NCI-H1105 (cell line): ENCODE measurements at regions not wholly inside any gene's neighbourhood (a gene's known extent, or its start where the extent isn't known, plus 50 kb on each side); places are given as distances from the start of the nearest gene placed in this dataset.
"Not testable (repeated sequence)": the region's sequence is repeated elsewhere in the genome, so short reads cannot be mapped to it uniquely, and the experiment has no call there.

Source experiments
- DNase-seq: peaks from one replicate; lab custom pipeline; 2025; lab: John Stamatoyannopoulos, UW

- no peak for DNase-seq
Observed at GRCh38 chr6:48512390-48512789, 401.4 kb upstream of the PTCHD4 start.

GRCh38 chr6:48511378-48511777 is 400.4 kb upstream of the PTCHD4 start:
- no peak for DNase-seq

GRCh38 chr6:48505621-48506020 is 394.6 kb upstream of the PTCHD4 start:
- DNase-seq, result no peak

DNA sequence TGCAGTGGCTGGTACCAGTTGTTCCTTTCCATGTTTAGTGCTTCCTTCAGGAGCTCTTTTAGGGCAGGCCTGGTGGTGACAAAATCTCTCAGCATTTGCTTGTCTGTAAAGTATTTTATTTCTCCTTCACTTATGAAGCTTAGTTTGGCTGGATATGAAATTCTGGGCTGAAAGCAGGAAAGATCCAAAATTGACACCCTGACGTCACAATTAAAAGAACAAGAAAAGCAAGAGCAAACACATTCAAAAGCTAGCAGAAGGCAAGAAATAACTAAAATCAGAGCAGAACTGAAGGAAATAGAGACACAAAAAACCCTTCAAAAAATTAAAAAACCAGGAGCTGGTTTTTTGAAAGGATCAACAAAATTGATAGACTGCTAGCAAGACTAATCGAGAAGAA is 382.4 kb upstream of the PTCHD4 start:
- DNase-seq, result not testable (repeated sequence)

GRCh38 chr6:48490658-48491057 is 379.7 kb upstream of the PTCHD4 start:
- DNase-seq, result no peak

DNA sequence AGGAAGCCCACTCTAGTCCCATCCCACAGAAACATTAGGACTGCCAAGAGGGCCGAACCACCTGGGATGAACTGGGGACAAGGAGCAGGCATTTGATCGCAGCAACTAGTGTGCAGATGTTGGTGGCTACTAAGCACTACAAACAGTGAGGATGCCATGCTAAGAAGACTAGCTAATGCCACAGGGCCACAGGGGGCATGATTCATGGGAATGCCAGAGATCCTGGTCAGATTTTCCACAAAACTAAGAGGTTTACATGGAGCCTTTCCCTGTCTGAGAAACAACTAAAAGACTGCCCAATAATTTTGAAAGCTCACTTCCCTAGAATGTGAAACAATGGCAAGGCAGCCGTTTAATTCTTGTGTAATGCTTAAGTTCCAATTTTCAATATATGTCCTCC is 375.9 kb upstream of the PTCHD4 start:
- no peak for DNase-seq

- no peak for DNase-seq
Observed at GRCh38 chr6:48486373-48486772, 375.4 kb upstream of the PTCHD4 start.

- no peak for DNase-seq
Observed at GRCh38 chr6:48476257-48476656, 365.3 kb upstream of the PTCHD4 start.

DNA sequence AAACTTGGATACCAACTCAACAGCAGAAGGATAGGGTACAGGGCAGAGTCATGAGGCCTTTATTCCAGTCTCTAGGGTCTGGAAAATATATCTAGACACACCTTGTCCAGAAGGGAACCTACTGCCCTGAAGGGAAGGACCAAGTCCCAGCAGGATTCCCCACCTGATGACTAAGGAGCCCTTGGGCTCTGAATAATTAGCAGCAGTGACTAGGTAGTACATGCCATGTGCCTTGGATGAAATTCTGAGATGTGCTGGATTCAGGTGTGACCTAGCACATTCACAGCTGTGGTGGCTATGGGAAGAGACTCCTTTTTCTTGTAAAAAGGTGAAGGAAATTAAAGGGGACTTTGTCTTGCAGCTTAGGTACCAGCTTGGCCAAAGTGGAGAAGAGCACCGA is 364.3 kb upstream of the PTCHD4 start:
- DNase-seq, result no peak

DNA sequence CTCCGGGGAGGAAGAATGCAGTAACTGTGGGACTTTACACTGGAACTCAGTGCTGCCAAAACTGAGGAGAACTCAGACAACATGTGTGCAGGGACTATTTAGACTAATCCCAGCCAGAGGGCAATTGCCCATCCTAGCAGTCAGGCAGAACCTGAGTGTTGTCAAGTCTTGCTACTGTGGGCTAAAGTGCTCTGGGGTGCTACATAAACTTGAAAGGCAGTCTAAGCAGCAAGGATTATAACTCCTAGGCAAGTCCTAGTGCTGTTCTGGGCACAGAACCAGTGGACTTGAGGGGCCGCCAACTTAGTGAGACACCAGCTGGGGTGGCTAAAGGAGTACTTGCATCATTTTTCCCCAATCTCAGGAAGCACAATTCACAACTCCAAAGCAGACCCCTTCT is 363.8 kb upstream of the PTCHD4 start:
- DNase-seq, result no peak

- DNase-seq, result no peak
Observed at GRCh38 chr6:48474136-48474535, 363.1 kb upstream of the PTCHD4 start.

DNA sequence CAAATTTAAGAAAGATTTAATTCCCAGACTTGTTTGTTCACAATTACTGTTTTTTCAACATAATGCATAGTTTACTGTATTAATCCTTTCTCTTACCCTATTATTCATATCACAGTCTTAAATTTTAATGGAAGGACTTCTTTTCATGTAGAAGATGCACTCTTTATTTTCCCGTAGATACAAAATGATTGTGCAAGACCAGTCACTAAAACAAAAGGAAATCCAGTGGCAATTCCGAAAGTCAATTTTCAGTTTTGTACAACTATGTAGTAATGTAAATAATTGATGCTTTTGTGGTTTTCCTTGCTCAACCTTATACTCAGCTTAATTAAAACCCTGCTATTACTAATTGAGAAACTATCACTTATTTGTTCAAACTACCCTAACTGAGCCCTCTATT is 361.5 kb upstream of the PTCHD4 start:
- DNase-seq, result no peak

DNA sequence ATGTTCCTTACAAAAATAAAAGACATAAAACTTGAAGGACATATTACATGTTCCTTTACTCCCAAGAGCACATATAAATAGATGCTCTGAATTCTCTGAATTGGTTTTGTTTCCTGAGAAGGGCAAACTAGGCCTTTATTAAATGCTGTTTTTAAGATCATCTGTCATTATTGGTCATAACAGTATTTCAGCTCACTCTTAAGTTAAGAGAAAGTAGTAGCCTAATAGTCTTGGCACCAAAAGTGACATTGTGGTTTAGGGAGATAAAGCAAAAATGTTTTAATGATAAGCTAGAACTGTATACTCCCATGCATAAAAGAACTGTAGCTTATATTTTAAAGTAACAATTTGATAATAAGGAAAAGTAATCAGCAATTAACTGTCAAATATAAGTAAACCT is 361.1 kb upstream of the PTCHD4 start:
- no peak for DNase-seq

- DNase-seq, result no peak
Observed at GRCh38 chr6:48471326-48471725, 360.3 kb upstream of the PTCHD4 start.

DNA sequence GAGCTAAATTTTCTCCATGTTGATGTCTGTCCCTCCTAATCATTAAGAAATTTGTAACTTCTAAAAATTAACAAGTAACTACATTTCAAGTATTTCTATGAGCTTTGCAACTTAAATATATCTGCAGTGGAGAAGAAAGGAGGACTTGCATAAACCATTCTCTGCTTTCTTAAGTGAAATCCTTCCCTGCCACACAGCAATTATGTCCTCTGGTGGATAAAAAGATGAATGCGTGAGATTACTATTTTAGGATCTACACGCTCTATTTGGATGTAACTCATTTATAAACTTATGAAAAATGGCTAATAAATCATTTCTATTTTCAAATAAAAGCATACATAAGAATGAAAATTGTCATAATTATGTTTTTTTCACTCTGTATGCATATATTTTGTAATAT is 338.0 kb upstream of the PTCHD4 start:
- DNase-seq, result no peak

DNA sequence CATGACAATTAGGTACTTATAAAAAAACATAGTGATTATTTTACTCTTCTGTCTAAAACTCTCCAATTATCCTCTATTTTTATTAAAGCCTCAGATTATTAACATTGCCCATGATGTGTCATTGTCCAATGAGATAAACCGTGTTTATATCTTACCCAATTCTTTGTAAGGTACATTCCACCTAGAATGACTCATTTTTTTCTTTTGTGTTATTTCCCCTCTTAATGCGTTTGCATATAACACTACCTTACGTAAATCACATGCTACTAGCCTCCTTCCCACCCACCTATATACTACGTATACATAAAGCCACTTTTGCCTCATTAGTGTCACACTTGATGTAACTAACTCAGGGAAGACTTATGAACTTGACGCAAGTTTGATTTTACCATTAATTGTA is 336.3 kb upstream of the PTCHD4 start:
- no peak for DNase-seq

DNA sequence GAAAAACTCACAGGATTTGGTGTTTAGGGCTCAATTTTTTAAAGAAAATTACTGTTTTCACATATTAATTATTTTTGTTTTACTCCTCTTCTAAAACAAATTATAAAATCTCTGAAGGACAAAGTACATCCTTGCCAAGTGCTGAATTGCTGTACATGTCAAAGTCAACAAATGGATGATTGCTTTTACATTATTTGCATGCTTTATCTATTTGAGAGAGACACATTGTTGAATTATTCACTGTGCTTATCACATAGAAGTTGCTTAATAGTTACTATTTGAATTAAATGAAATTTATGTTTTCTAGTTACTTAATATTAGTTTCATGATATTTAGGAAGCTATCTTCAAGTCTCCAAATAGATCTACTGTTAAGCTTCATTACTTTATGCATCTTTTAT is 318.6 kb upstream of the PTCHD4 start:
- no peak for DNase-seq

GRCh38 chr6:48429021-48429420 is 318.0 kb upstream of the PTCHD4 start:
- DNase-seq, result peak; percentile 80

DNA sequence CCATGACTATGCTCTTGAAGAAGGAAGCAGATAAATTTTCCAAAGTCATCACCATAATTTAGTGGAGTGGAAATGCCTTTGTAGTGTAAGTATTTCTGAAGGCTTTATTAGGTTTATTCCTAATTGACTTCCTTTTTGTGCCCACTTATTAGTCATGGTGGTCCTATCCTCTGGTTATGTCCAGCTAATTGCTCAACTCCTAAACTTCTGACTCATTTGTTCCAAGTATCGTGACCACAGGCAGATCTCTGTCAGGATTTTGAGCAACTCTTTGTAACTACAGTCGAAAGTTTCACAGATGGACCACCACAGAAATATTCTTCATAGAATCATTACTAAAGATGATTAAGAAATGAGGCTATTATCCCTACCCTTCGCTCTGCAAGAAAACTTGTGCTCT is 315.6 kb upstream of the PTCHD4 start:
- DNase-seq, result no peak

- no peak for DNase-seq
Observed at GRCh38 chr6:48423640-48424365, 312.8 kb upstream of the PTCHD4 start.

- no peak for DNase-seq
Observed at GRCh38 chr6:48419992-48420391, 309.0 kb upstream of the PTCHD4 start.

DNA sequence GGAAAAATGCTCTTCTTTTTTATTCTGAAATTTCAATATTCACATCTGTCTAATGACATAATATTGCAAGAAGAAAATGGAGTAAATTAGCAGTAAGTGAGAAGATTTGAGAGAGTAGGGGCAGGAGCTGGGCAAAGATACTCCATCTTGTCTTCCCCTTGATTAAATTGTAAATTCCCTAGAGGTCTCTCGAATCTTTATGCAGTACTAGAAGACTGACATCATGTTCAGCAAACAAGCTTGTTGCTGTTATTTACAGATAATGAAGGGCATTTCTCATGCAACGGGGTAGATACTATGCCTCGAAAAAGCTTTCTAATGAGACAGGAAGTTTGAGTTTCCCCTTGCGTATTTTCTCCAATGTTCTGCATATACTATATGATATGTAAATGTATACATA is 306.9 kb upstream of the PTCHD4 start:
- no peak for DNase-seq

DNA sequence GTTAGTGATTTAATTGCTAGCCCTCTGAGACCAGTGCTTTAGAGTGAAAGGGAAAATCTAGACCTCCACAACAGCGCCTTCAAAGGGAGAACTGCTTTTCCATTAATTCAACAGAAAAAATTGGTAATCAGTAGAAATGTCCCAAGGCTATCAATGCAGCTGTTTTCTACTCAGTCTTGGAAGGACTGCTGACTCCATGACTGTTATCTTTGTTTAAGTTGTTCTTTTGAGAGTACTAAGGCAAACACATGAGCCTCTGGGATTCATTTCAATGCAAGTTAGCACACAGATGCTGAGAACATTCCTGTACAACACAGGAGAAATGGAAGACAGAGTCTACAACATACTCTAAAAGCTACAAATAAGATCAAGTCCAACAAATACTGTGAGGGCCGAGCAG is 301.7 kb upstream of the PTCHD4 start:
- no peak for DNase-seq

DNA sequence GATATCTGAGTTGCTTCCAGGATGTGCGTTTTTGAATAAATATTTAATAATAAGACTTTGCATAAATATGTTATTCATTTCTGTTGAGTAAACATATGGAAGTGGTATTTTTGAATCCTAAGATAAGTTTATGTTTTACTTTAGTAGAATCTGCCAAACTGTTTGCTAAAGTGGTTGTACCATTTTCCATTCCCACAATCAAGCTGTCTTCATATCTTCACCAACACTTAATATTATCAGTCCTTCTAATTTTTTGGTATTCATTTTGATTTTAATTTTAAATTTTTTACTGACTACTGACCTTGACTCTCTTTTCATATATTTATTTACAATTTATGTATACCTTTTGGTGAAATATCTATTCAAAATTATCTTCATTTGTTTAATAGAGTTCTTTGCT is 293.9 kb upstream of the PTCHD4 start:
- DNase-seq, result no peak

DNA sequence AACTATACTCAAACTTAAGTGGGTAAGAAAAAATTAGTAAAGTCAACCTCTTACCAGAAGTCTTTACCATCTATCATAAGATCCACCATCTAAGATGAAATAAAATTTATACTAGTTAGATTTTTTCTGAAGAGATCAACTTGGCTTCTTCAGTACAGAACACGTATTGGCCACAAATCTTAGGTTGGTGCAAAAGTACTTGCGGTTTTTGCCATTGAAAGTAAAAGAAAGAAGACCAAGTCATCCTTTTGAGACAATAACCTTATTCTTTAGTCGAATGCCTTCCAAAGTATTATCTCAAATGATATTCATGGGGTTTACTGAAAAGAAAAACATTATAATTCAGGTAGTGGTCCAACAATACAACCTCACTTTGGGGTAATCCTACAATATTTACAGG is 292.6 kb upstream of the PTCHD4 start:
- DNase-seq, result no peak
